Thymus (tissue), 11 donors: ENCODE measurements at regions not wholly inside any gene's neighbourhood (a gene's known extent, or its start where the extent isn't known, plus 50 kb on each side); places are given as distances from the start of the nearest gene placed in this dataset.

Experiments
- DNase-seq, 9 donors: peaks; one replicate each; pipeline ENCODE4 v3.0.0-alpha.2; 2013; ENCODE audit warnings: low spot score in 9 of 9, low read depth in 6 of 9, missing footprints in 1 of 9
- H3K27ac ChIP-seq, 2 donors: one replicate each; pipeline ENCODE4 v1.5.1; 2013; ENCODE audit warnings: control low read depth in 1 of 2, low read depth in 1 of 2, low read length in 1 of 2, mild to moderate bottlenecking in 1 of 2, moderate library complexity in 1 of 2
- H3K27me3 ChIP-seq, 2 donors: one replicate each; pipeline ENCODE4 v1.5.1; 2013; ENCODE audit warnings: low read length in 1 of 2; ENCODE audit not compliant: control insufficient read depth in 2 of 2, insufficient read depth in 1 of 2
- H3K36me3 ChIP-seq, 2 donors: one replicate each; pipeline ENCODE4 v1.5.1; 2013; ENCODE audit warnings: low read length in 1 of 2, mild to moderate bottlenecking in 1 of 2, moderate library complexity in 1 of 2; ENCODE audit not compliant: control insufficient read depth in 2 of 2, insufficient read depth in 2 of 2
- H3K4me1 ChIP-seq, 2 donors: one replicate each; pipeline ENCODE4 v1.5.1; 2013; ENCODE audit warnings: low read length in 2 of 2; ENCODE audit not compliant: control insufficient read depth in 2 of 2, insufficient read depth in 2 of 2
- H3K4me3 ChIP-seq, 2 donors: one replicate each; pipeline ENCODE4 v1.5.1; 2013; ENCODE audit warnings: low read length in 2 of 2, control low read depth in 1 of 2, mild to moderate bottlenecking in 1 of 2
- H3K9me3 ChIP-seq, 2 donors: one replicate each; pipeline ENCODE4 v1.5.1; 2013; ENCODE audit warnings: low read length in 1 of 2, mild to moderate bottlenecking in 1 of 2; ENCODE audit not compliant: control insufficient read depth in 2 of 2, insufficient read depth in 1 of 2
- WGBS: extraction: QIAGEN DNeasy Blood & Tissue Kit; methylation state at CpG from one replicate; pipeline ENCODE4 v1.1.7; 2013; 5-methylcytosine and 5-hydroxymethylcytosine counted together
- donor health status: healthy.

DNA sequence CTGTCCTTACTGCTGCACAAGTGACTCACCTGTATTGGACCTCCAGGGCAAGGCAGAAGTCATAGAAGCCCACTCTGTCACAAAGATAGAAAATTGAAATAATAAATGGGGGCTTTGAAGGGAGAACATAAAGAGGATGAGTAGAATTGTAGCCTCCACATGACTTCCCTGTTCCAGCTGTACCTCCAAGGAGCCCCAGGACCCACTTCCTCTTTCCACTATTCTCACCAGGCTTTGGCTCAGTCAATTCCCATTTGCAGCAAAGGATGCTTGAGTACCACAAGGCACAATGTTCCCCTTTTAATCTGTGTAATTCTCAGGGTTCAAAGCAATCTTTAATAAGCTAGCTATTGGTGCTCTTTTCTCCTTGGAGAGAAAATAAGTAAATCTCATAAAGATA, 512.1 kb downstream of the TOX3 start:
- Histone ChIP-seq H3K4me1 (no peaks in the 10 kb centered on the region), H3K27me3 (no peaks in the 10 kb centered on the region), H3K36me3 (no peaks in the 10 kb centered on the region), H3K4me3 (no peak overlapping the region), H3K27ac (no peak overlapping the region), H3K9me3 (no peaks in the 10 kb centered on the region)
- no peak for DNase-seq

DNA sequence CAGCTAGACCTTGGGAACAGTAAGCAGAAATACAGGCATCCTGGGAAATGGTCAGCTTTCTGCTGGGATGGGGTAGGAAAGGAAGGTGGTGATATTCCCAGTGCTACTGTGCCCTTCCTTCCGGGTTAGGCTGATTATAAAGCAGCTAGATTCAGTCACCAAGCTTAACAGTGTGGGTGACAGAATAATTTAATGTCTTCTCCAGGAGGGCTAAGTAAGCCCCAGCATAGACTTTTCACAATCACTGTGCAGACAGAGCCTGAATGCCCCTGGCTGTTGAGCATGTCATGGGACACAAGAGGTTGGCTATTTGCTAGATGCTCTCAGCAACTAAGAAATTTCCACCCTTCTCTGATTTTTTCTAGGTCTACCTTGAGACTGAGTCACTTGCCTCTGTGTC, 513.0 kb downstream of the TOX3 start:
- Histone ChIP-seq H3K27ac (no peak overlapping the region), H3K4me3 (no peak overlapping the region), H3K9me3 (no peaks in the 10 kb centered on the region), H3K4me1 (no peaks in the 10 kb centered on the region), H3K27me3 (no peaks in the 10 kb centered on the region), H3K36me3 (no peaks in the 10 kb centered on the region)
- no peak for DNase-seq
- 91% methylated on average over 1 of the region's 1 CpG for WGBS

DNA sequence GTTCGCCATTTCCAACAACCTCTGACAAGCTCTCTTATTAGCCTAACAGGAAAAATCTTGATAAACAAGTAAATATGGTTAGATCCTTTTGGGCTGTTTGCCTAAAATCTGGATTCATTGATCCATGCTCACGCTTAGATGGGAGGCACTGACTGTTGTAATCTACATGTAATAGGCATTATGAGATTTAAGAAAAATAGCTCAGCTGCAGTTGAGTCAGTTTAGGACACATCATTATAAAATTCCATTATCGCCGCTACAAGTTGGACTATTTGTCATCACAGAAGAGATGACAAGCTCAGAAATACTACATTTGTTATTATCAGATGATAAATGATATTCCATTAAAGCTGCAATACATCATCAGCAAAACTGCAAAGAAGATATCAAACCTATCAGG, 524.0 kb downstream of the TOX3 start:
- Histone ChIP-seq H3K36me3 (no peaks in the 10 kb centered on the region), H3K9me3 (no peaks in the 10 kb centered on the region), H3K27me3 (no peaks in the 10 kb centered on the region), H3K4me1 (no peaks in the 10 kb centered on the region), H3K27ac (no peak overlapping the region), H3K4me3 (no peak overlapping the region)
- 94% methylated on average over 4 of the region's 4 CpGs for WGBS
- DNase-seq: no peak

DNA sequence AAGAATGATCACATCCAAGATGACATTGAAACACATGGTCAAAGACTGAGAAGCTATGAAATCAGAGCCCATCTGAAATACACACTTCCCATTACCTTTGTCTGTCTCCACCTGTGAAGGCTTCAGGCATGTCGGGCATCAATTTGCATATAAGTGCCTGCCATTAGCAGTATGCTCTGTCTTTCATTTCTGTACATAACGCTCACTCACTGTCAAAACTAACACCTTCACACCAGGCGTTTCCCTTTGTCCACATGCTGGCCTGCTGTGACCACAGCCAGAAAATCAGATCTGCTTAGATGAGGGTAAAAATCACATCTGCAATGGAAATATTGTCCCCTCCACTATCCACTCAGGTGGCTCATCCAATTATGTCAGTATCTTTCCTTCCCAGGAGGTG, 524.8 kb downstream of the TOX3 start:
- Histone ChIP-seq H3K27me3 (no peaks in the 10 kb centered on the region), H3K9me3 (no peaks in the 10 kb centered on the region), H3K27ac (no peak overlapping the region), H3K36me3 (no peaks in the 10 kb centered on the region), H3K4me1 (no peaks in the 10 kb centered on the region), H3K4me3 (no peak overlapping the region)
- 71% methylated on average over 3 of the region's 3 CpGs for WGBS
- no peak for DNase-seq

DNA sequence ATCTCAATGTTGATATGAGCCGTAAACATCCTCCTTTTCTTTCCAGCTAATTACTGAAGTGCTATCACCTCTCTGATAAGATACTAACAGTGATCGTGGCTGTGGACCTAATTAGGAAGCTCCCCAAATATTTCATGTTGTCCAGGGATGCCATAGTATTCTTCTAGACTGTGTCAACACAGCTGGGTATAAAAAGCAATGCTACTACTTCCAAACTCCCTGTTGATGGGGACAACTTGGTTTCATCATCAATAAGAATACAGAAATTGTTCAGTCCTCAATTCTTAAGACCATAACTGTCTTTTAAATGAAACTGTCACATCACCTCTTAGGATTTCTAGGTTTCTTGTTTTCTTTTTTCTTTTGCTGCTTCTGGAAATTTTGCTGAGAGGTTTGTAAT, 530.6 kb downstream of the TOX3 start:
- H3K36me3 ChIP-seq: no peaks in the 10 kb centered on the region
- H3K27ac ChIP-seq: no peak overlapping the region
- no peaks in the 10 kb centered on the region for H3K4me1 ChIP-seq
- no peak overlapping the region for H3K4me3 ChIP-seq
- DNase-seq: no peak
- H3K9me3 ChIP-seq: no peaks in the 10 kb centered on the region
- 76% methylated on average over 2 of the region's 2 CpGs for WGBS
- H3K27me3 ChIP-seq: no peaks in the 10 kb centered on the region

DNA sequence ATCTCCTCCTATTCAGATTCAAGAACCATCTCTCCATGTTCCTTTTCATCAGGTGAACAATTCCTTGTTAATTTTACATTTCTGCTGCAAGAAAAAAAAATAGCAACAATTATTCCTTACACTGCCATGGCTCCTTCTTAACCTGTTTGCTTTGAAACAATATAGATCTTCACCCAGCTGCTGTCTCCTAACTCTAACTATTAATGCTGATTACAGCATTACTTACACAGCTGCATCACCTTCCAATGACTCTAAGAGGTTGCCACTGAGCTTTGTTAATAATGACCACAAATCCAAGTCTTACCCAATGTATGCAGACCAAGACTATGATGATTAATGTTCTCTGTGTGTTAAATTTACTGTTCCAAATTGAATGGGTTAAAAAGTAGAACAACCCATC, 541.4 kb downstream of the TOX3 start:
- H3K36me3 ChIP-seq: no peaks in the 10 kb centered on the region
- no peak for DNase-seq

DNA sequence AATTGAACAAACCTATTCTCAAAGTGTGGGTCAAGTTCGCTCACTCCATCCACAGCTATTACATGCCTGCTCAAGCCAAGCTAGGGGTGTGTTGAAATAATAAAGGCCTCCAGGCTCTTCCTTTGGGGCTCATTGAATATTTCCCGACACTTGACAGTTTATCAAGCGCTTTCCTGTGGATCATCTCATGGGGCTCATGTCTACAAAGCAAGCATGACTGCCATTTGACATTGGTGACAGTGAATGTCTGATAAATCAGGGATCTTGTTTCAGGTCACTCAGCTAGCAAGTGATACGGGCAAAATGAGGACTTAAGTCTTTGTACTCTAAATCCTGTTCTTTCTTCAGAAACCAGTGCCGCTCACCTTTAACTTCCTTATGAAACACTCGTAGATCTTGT, 542.6 kb downstream of the TOX3 start:
- Histone ChIP-seq H3K4me3 (no peak overlapping the region), H3K9me3 (no peaks in the 10 kb centered on the region), H3K27me3 (no peaks in the 10 kb centered on the region), H3K4me1 (no peaks in the 10 kb centered on the region), H3K36me3 (no peaks in the 10 kb centered on the region), H3K27ac (no peak overlapping the region)
- WGBS: 95% methylated on average over 6 of the region's 6 CpGs
- no peak for DNase-seq

More for the DNA sequence above, 541.4 kb downstream of the TOX3 start:
- H3K27ac ChIP-seq: no peak overlapping the region
- H3K4me3 ChIP-seq: no peak overlapping the region
- H3K9me3 ChIP-seq: no peaks in the 10 kb centered on the region
- no peaks in the 10 kb centered on the region for H3K27me3 ChIP-seq
- H3K4me1 ChIP-seq: no peaks in the 10 kb centered on the region

DNA sequence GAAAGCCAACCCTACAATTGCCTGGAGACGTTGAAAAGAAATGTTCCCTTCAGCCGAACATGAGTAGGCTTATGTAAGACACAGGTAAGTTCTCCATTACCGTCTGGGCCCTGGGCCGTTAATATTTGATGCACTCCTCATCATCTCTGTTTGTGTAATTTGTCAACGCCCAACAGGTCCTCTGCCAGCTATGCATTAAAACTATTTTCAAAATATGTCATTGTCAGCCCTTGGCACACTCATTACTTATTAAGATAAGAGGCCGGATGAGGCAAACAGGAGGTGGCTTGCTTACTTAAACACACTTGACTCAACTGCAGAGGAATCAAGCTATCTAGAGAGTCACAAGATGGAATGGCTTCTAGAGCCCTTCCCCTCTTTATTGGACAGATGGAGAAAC, 544.9 kb downstream of the TOX3 start:
- DNase-seq: no peak
- 90% methylated on average over 6 of the region's 6 CpGs for WGBS
- Histone ChIP-seq H3K9me3 (no peaks in the 10 kb centered on the region), H3K4me1 (no peaks in the 10 kb centered on the region), H3K4me3 (no peak overlapping the region), H3K27ac (no peak overlapping the region), H3K27me3 (no peaks in the 10 kb centered on the region), H3K36me3 (no peaks in the 10 kb centered on the region)

DNA sequence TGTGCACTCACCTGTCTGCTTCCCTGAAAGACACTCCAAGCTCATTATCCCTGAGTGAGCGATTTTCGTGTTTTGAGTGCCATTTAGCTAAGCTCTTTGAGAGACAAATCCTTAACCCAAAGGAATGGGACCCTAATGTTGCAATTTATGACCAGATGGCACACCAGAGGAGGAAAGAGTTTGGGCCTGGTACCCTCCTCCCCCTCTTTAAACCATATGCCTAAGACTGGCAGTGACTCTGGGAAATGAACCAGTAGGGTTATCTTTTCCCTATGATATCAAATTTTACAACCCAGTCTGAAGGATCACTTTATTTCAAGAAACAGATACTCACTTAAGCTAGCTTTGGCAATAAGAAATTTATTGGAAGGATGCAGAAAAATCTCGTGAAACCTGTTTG, 550.4 kb downstream of the TOX3 start:
- no peak for DNase-seq
- no peak overlapping the region for H3K27ac ChIP-seq
- no peaks in the 10 kb centered on the region for H3K4me1 ChIP-seq
- H3K27me3 ChIP-seq: no peaks in the 10 kb centered on the region
- H3K36me3 ChIP-seq: no peaks in the 10 kb centered on the region
- 86% methylated on average over 3 of the region's 3 CpGs for WGBS
- H3K4me3 ChIP-seq: no peak overlapping the region
- no peaks in the 10 kb centered on the region for H3K9me3 ChIP-seq

DNA sequence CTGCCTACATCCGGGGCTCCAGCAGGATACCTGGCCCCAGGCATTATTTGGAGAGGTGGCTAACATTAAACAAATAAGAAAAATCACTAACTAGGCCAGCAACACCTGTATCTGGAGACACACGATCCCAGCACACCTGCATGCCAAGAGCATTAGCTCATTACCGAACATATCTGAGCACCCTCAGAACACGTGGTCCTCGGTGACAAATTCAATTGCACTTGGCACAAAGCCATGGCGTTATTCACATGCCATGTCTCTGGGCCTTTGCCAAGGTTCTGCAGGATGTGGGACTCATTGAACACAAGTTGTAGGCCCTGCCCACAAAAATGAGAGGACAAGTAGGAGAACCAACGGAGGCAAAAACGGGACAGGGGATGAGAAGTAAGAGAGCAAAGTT, 552.3 kb downstream of the TOX3 start:
- no peak overlapping the region for H3K4me3 ChIP-seq
- DNase-seq: peak in 1 of 9 donors; percentile 7
- WGBS: 85% methylated on average over 8 of the region's 8 CpGs
- no peaks in the 10 kb centered on the region for H3K36me3 ChIP-seq
- no peaks in the 10 kb centered on the region for H3K9me3 ChIP-seq
- H3K27ac ChIP-seq: no peak overlapping the region
- H3K27me3 ChIP-seq: no peaks in the 10 kb centered on the region
- no peaks in the 10 kb centered on the region for H3K4me1 ChIP-seq
